ENCODE measurements at regions not wholly inside any gene's neighbourhood (a gene's known extent, or its start where the extent isn't known, plus 50 kb on each side); places are given as distances from the start of the nearest gene placed in this dataset.
"Not testable (repeated sequence)": the region's sequence is repeated elsewhere in the genome, so short reads cannot be mapped to it uniquely, and the experiment has no call there.

GRCh38 chr10:42883993-42884983 is 101.7 kb downstream of the BMS1 start:
- DNase-seq, result no peak

- no peak for DNase-seq
Observed at GRCh38 chr10:42885491-42886270, 103.1 kb downstream of the BMS1 start.

DNA sequence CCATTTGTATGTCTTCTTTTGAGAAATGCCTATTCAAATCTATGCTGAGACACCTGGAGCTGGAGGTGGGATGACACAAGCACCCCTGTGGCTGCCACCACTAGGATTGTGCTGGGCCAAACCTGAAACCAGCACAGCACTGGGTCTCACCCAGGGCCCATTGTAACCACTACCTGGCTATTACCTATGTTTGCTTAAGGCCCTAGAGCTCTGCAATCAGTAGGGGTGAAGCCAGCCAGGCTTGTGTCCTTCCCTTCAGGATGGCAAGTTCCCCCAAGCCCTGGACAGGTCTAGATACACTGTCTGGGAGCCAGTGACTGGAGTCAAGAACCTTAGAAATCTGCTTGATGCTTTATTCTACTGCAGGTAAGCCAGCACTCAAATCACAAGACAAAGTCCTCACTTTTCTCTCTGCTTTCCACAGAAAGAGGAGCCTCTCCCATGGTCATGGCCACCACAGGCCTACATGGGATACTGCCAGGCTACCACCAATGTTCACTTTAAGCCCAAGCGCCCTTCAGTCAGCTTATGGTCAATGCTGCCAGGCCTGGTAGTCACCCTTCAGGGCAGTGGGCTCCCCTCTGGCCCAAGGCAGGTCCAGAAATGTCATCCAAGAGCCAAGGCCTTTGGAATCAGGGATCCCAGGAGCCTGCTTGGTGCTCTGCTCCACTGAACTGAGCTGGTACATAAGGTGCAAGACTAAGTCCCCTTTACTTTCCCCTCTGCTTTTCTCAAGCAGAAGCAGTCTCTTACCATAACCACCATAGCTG is 105.3 kb downstream of the BMS1 start:
- no peak for DNase-seq

- no peak for DNase-seq
Observed at GRCh38 chr10:42888504-42889095, 106.0 kb downstream of the BMS1 start.

DNA sequence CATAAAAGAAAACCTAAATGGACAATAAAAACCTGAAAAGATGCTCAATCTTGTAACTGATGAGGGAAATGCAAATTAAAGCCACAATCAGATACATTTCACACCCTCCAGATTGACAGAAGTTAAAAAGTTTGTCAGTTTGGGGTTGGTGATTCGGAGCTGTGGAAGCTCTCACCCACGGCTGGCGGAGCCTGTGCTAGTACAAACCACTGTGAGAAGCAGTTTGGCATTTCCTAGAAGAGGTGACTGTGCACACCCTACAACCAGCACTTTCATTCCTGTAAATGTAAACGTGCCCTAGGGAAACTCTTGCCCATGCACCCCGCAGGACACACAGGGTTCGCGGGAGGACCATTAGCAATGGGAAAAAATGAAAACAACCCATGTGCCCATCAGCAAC is 114.1 kb downstream of the BMS1 start:
- no peak for DNase-seq

- DNase-seq, result peak; percentile 22
Observed at GRCh38 chr10:42898037-42898960, 115.7 kb downstream of the BMS1 start.

DNA sequence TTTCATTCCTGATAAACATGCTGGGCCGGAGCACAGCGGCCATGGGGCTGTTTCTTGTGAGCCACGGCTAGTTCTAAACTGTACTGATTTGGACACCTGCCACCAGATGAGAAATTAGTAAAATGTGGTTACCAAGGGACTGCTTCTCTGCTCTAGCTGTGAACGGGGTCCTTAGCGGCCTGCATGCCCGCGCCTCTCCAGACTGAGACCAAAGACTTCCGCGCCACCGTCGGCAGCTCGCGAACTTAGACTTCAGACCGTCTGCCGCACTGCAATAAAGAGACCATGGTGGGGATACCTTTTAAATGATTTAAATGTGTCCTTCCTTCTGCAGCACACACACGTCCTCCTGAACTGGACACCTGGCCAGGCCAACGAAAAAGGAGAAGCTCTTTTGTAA is 116.4 kb downstream of the BMS1 start:
- no peak for DNase-seq

GRCh38 chr10:42900346-42900745 is 117.8 kb downstream of the BMS1 start:
- DNase-seq, result not testable (repeated sequence)

GRCh38 chr10:42911359-42911758 is 128.8 kb downstream of the BMS1 start:
- DNase-seq, result no peak

DNA sequence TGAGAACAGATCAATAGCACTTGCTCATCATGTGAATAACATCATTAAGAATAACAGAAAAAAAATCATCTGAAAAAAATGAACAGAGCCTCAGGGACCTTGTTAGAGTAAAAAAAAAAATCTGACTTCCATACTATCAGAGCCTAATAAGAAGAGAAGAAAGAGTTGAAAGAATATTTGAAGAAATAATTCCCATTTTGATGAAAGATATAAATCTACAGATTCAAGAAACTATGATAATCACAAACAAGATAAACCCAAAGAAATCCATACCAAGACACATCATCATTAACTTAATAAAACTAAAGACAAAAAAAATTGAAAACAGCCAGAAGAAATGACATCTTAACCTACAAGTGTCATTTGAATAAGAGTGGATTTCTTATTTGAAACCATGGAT is 134.4 kb downstream of the BMS1 start:
- no peak for DNase-seq

GRCh38 chr10:42917821-42918220 is 135.2 kb downstream of the BMS1 start:
- no peak for DNase-seq

- DNase-seq, result no peak
Observed at GRCh38 chr10:42921951-42922350, 139.4 kb downstream of the BMS1 start.

GRCh38 chr10:42924484-42924883 is 141.9 kb downstream of the BMS1 start:
- DNase-seq, result no peak

DNA sequence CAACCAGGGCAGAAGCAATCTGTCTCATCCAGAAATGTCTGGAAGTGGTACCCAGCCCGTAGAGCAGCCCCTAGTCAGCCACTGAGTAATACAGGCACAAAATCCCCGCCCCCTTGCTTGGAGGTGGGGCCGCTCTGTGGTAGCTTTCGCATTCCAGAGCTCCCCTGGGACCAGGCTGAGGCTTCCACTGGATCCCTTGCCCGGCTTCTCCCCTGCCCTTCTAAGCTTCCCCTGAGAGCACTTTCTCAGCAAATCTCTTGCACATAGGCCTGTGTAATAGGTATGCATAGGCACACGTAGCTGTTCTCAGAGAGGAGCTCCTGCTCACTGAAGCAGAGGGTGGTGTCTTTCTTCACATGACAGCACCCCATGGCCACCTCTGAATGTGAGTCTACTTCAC is 144.2 kb downstream of the BMS1 start:
- DNase-seq, result peak; percentile 51

DNA sequence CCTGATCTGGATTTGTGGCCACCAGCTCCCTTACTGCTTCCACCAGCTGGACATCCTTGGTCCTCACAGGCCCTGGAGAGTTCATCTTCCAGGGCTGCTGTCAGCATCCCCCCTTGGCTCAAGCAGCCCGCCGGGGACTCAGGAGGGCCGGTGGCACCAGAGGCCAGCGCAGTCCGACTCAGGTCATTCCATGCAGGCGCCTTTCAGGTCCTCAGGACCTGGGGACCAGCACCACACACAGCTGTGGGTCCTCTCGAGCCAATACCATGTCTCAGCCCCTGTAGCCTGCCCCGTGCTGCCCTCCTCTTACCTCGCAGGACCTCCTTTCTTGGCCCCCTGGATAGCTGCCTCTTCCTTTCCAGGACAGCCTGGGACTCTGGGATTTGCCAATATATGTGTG is 145.5 kb downstream of the BMS1 start:
- DNase-seq, result no peak

DNA sequence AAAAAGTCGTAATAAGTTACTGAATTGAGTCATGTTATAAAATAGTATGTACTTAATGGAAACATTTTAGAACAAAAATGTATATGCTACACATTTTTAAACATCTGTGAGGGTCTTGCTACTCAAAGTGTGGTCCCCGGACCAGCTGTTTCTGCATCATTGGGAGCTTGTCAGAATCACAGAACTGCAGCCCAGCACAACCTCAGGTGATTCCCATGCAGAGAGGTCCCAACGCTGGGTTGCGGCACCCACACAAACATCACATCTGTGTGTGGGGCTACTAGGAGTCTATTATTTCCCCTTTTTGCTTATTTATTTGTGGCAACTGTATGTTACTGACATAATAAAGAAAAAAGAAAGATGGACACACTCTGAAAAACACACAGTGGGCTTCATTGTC is 146.6 kb downstream of the BMS1 start:
- DNase-seq, result no peak

DNA sequence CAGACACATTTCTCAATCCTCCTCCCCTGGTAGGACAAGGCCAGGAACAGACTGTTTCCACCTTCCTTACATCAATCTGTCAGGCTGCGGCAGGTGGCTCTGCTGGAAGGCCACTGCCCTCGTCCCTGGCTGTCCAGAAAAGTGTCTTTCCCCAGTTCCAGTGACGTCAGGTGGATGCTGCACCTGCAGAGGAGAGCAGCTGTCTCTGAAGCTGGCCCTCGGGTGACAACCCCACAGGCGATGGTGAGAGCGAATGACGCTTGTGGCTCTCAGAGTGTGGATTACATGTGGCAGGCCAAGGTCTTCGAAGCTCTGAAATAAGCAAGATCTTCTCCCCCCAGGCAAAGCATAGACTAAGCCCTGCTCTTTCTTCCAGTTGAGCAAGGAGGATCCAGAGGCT is 146.9 kb upstream of the RET start:
- no peak for DNase-seq

GRCh38 chr10:42930516-42931192 is 146.2 kb upstream of the RET start:
- DNase-seq, result no peak

DNA sequence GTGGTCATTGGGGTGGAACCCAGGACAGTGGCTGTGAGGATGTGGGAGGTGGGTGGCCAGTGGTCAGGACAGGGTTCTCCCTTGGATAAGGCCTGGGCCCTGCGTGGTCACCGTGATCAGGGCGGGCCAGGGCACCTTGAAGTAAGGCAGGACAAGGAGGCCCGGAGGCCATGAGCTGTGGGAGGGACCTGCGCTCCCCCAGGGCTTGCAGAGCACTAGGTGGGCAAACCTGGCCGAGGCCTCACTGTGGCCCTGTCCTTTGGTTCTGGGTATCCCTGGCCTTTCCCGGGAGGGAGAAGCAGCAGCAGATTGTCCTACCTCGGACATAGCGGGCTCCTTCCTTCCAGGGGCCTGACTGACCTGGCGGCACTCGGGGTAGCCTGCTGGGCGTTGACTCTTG is 144.8 kb upstream of the RET start:
- DNase-seq, result no peak

DNA sequence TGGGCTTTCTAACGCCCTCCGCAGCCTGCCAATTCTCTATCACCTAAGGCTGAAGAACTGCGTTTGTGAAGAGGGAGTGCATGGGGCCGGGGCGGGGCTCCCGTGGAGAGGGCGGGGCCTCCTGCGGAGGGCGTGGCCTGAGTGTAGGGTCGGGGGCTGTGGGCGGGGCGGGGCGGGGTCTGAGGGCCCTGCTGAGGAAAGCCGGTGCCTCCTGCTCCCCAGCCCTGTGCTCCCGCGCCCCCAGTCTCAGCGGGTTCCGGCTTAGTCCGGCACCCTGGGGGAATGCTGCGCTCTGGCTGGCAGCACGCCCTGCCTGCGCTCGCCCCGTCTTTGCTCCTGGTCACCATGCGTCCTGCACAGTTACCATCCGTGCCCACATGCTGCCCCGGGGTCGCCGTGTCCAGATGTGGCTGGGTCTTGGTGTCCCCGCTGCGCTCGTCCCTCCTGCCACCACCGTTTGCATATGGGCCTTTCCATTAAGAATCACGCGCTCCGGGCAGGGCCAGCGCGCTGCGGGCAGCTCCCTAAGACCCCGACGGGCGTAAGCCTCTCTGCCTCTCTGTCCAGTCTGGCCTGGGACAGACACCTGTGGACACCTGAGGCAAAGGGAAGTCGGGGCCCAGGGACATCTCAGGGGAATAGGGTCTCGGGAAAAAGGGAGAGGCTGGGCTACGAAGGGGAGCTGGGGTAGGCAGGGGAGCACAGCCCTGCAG is 144.0 kb upstream of the RET start:
- peak; percentile 68 for DNase-seq

Data from retina (tissue), 1 donor.